GM12878 (cell line): ENCODE measurements at regions not wholly inside any gene's neighbourhood (a gene's known extent, or its start where the extent isn't known, plus 50 kb on each side); places are given as distances from the start of the nearest gene placed in this dataset.

Experiments
- CHD2 ChIP-seq: IDR thresholded peaks from 2 replicates; pipeline ENCODE4 v1.6.1; 2011; ENCODE audit warnings: low read depth, low read length, improper control_type of control experiment, borderline replicate concordance
- ESRRA ChIP-seq: IDR thresholded peaks from 2 replicates; pipeline ENCODE4 v1.6.1; 2012; ENCODE audit warnings: mild to moderate bottlenecking, low read length, improper control_type of control experiment
- FOS ChIP-seq: IDR thresholded peaks from 3 replicates; pipeline ENCODE4 v1.6.1; 2011; ENCODE audit warnings: borderline replicate concordance; ENCODE audit not compliant: insufficient read length; ENCODE audit errors: extremely low read depth
- HDAC2 ChIP-seq: fragments of 200-600 bp; sonication (generic); IDR thresholded peaks from 2 replicates; pipeline ENCODE4 v1.6.1; 2017
- LARP7 ChIP-seq: fragments of 450-650 bp; IDR thresholded peaks from 2 replicates; pipeline ENCODE4 v1.6.1; 2017; ENCODE audit warnings: mild to moderate bottlenecking
- MTA3 ChIP-seq: IDR thresholded peaks from 2 replicates; pipeline ENCODE4 v1.6.1; 2012; ENCODE audit warnings: low read length, inconsistent platforms, borderline replicate concordance
- RELA ChIP-seq: fragments of 450-650 bp; IDR thresholded peaks from 2 replicates; pipeline ENCODE4 v1.8.0; 2014; ENCODE audit warnings: borderline replicate concordance; ENCODE audit not compliant: partially characterized antibody
- RUNX3 ChIP-seq: IDR thresholded peaks from 2 replicates; pipeline ENCODE4 v1.6.1; 2012; ENCODE audit warnings: low read length, inconsistent platforms
- SUPT20H ChIP-seq: IDR thresholded peaks from 2 replicates; pipeline ENCODE4 v1.6.1; 2011; ENCODE audit warnings: low read depth, mild to moderate bottlenecking, low read length, moderate library complexity, borderline replicate concordance; ENCODE audit not compliant: control insufficient read depth
- TF ChIP-seq, protein P1 (sequence below): fragments of 450-650 bp; formaldehyde crosslinking; IDR thresholded peaks from 2 replicates; pipeline ENCODE4 v1.4.0; 2020; ENCODE audit warnings: mild to moderate bottlenecking, moderate library complexity
- TF ChIP-seq, protein P2 (sequence below): fragments of 450-650 bp; IDR thresholded peaks from 2 replicates; pipeline ENCODE4 v1.6.1; 2017; ENCODE audit warnings: antibody characterized with exemption, mild to moderate bottlenecking, moderate library complexity

- TF ChIP-seq, protein P1, sequence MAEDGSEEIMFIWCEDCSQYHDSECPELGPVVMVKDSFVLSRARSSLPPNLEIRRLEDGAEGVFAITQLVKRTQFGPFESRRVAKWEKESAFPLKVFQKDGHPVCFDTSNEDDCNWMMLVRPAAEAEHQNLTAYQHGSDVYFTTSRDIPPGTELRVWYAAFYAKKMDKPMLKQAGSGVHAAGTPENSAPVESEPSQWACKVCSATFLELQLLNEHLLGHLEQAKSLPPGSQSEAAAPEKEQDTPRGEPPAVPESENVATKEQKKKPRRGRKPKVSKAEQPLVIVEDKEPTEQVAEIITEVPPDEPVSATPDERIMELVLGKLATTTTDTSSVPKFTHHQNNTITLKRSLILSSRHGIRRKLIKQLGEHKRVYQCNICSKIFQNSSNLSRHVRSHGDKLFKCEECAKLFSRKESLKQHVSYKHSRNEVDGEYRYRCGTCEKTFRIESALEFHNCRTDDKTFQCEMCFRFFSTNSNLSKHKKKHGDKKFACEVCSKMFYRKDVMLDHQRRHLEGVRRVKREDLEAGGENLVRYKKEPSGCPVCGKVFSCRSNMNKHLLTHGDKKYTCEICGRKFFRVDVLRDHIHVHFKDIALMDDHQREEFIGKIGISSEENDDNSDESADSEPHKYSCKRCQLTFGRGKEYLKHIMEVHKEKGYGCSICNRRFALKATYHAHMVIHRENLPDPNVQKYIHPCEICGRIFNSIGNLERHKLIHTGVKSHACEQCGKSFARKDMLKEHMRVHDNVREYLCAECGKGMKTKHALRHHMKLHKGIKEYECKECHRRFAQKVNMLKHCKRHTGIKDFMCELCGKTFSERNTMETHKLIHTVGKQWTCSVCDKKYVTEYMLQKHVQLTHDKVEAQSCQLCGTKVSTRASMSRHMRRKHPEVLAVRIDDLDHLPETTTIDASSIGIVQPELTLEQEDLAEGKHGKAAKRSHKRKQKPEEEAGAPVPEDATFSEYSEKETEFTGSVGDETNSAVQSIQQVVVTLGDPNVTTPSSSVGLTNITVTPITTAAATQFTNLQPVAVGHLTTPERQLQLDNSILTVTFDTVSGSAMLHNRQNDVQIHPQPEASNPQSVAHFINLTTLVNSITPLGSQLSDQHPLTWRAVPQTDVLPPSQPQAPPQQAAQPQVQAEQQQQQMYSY (CRISPR knock-in tag): no peak
- no peak for TF ChIP-seq RUNX3
- TF ChIP-seq RELA: no peak
- TF ChIP-seq FOS: no peak
- no peak for TF ChIP-seq ESRRA
- TF ChIP-seq HDAC2: no peak
- TF ChIP-seq SUPT20H: no peak
- no peak for TF ChIP-seq LARP7
- no peak for TF ChIP-seq MTA3
- no peak for TF ChIP-seq CHD2
- TF ChIP-seq, protein P2, sequence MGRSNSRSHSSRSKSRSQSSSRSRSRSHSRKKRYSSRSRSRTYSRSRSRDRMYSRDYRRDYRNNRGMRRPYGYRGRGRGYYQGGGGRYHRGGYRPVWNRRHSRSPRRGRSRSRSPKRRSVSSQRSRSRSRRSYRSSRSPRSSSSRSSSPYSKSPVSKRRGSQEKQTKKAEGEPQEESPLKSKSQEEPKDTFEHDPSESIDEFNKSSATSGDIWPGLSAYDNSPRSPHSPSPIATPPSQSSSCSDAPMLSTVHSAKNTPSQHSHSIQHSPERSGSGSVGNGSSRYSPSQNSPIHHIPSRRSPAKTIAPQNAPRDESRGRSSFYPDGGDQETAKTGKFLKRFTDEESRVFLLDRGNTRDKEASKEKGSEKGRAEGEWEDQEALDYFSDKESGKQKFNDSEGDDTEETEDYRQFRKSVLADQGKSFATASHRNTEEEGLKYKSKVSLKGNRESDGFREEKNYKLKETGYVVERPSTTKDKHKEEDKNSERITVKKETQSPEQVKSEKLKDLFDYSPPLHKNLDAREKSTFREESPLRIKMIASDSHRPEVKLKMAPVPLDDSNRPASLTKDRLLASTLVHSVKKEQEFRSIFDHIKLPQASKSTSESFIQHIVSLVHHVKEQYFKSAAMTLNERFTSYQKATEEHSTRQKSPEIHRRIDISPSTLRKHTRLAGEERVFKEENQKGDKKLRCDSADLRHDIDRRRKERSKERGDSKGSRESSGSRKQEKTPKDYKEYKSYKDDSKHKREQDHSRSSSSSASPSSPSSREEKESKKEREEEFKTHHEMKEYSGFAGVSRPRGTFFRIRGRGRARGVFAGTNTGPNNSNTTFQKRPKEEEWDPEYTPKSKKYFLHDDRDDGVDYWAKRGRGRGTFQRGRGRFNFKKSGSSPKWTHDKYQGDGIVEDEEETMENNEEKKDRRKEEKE: no peak
Observed at GRCh38 chr15:101556273-101556672, 66.8 kb upstream of the PCSK6 start (continued).
